ENCODE measurements at regions not wholly inside any gene's neighbourhood (a gene's known extent, or its start where the extent isn't known, plus 50 kb on each side); places are given as distances from the start of the nearest gene placed in this dataset.
"Not testable (repeated sequence)": the region's sequence is repeated elsewhere in the genome, so short reads cannot be mapped to it uniquely, and the experiment has no call there.

- not testable (repeated sequence) for DNase-seq (ENCODE audit: low spot score in 2 of 2); FAIRE-seq
Observed at GRCh38 chr2:187676050-187676449, 121.8 kb upstream of the TFPI start.

- no peak for DNase-seq (ENCODE audit: low spot score in 2 of 2)
- no peak for FAIRE-seq
Observed at GRCh38 chr2:187679454-187679853, 125.2 kb upstream of the TFPI start.

- FAIRE-seq (no peak), DNase-seq (ENCODE audit: low spot score in 2 of 2) (no peak)
Observed at GRCh38 chr2:187684174-187684573, 129.9 kb upstream of the TFPI start.

GRCh38 chr2:187686416-187687024 lies 132.3 kb upstream of the TFPI start:
- DNase-seq (ENCODE audit: low spot score in 2 of 2) (no peak), FAIRE-seq (no peak)

GRCh38 chr2:187687585-187687984 lies 133.3 kb upstream of the TFPI start:
- no peak for DNase-seq (ENCODE audit: low spot score in 2 of 2)
- FAIRE-seq, result no peak

- no peak for FAIRE-seq
- DNase-seq (ENCODE audit: low spot score in 2 of 2), result no peak
Observed at GRCh38 chr2:187689372-187689771, 135.1 kb upstream of the TFPI start.

- no peak for DNase-seq (ENCODE audit: low spot score in 2 of 2)
- no peak for FAIRE-seq
Observed at GRCh38 chr2:187693923-187694322, 139.7 kb upstream of the TFPI start.

- not testable (repeated sequence) for FAIRE-seq; DNase-seq (ENCODE audit: low spot score in 2 of 2)
Observed at GRCh38 chr2:187696644-187697043, 142.4 kb upstream of the TFPI start.

- no peak for DNase-seq (ENCODE audit: low spot score in 2 of 2)
- no peak for FAIRE-seq
Observed at GRCh38 chr2:187698374-187699110, 144.3 kb upstream of the TFPI start.

- DNase-seq (ENCODE audit: low spot score in 2 of 2) (no peak), FAIRE-seq (no peak)
Observed at GRCh38 chr2:187702157-187702556, 147.9 kb upstream of the TFPI start.

- DNase-seq (ENCODE audit: low spot score in 2 of 2) (no peak), FAIRE-seq (no peak)
Observed at GRCh38 chr2:187708272-187708671, 154.0 kb upstream of the TFPI start.

GRCh38 chr2:187709065-187709464 lies 154.8 kb upstream of the TFPI start:
- FAIRE-seq (no peak), DNase-seq (ENCODE audit: low spot score in 2 of 2) (no peak)

- DNase-seq (ENCODE audit: low spot score in 2 of 2) (no peak), FAIRE-seq (no peak)
Observed at GRCh38 chr2:187710791-187711521, 156.7 kb upstream of the TFPI start.

- FAIRE-seq (no peak), DNase-seq (ENCODE audit: low spot score in 2 of 2) (no peak)
Observed at GRCh38 chr2:187715590-187715989, 161.4 kb upstream of the TFPI start.

GRCh38 chr2:187716301-187716700 lies 162.1 kb upstream of the TFPI start:
- DNase-seq (ENCODE audit: low spot score in 2 of 2) (no peak), FAIRE-seq (no peak)

GRCh38 chr2:187718092-187718491 lies 163.9 kb upstream of the TFPI start:
- FAIRE-seq, result no peak
- no peak for DNase-seq (ENCODE audit: low spot score in 2 of 2)

- no peak for FAIRE-seq
- DNase-seq (ENCODE audit: low spot score in 2 of 2), result no peak
Observed at GRCh38 chr2:187719510-187719909, 165.3 kb upstream of the TFPI start.

- FAIRE-seq, result no peak
- no peak for DNase-seq (ENCODE audit: low spot score in 2 of 2)
Observed at GRCh38 chr2:187748958-187749357, 194.7 kb upstream of the TFPI start.

- DNase-seq (ENCODE audit: low spot score in 2 of 2) (no peak), FAIRE-seq (no peak)
Observed at GRCh38 chr2:187749804-187750431, 195.7 kb upstream of the TFPI start.

GRCh38 chr2:187768995-187769394 lies 214.8 kb upstream of the TFPI start:
- no peak for FAIRE-seq
- DNase-seq (ENCODE audit: low spot score in 2 of 2), result no peak

GRCh38 chr2:187769437-187769836 lies 215.2 kb upstream of the TFPI start:
- no peak for FAIRE-seq
- DNase-seq (ENCODE audit: low spot score in 2 of 2), result no peak

Data from frontal cortex (tissue), 3 donors.